ENCODE measurements at regions not wholly inside any gene's neighbourhood (a gene's known extent, or its start where the extent isn't known, plus 50 kb on each side); places are given as distances from the start of the nearest gene placed in this dataset.

GRCh38 chr4:180426938-180427337 is 1816.3 kb upstream of the TENM3 start:
- intact Hi-C loops (cut with micrococcal nuclease; ENCODE audit: unreplicated experiment): no loop called here
- Histone ChIP-seq H3K36me3 (ENCODE audit: insufficient read depth, low read length, poor library complexity, severe bottlenecking) (no peaks in the 10 kb centered on the region), H3K9me3 (ENCODE audit: low read depth, low read length, poor library complexity, severe bottlenecking) (no peaks in the 10 kb centered on the region), H3K4me3 (ENCODE audit: low read depth, low read length, poor library complexity, severe bottlenecking) (no peak overlapping the region), H3K27ac (ENCODE audit: low read depth, low read length, poor library complexity, severe bottlenecking) (no peak overlapping the region), H3K4me1 (ENCODE audit: insufficient read depth, low read length, poor library complexity, severe bottlenecking) (no peaks in the 10 kb centered on the region), H3K27me3 (replicated peaks; ENCODE audit: insufficient read depth, low read depth, low read length, poor library complexity) (no peaks in the 10 kb centered on the region)
- no TSS peak for BruUV-seq (replicated peaks)
- no peak for DNase-seq (ENCODE audit: low spot score)
- ChIA-PET POLR2A (ENCODE audit: low non-redundant PET) (no interaction called here), CTCF (no interaction called here)
- TF ChIP-seq CTCF (conservative IDR thresholded peaks at IDR 0.05; ENCODE audit: low read depth, low read length) (no peak), EZH2 (IDR thresholded peaks at IDR 0.05; ENCODE audit: borderline replicate concordance, low read depth, low read length, poor library complexity, severe bottlenecking) (no peak)

GRCh38 chr4:180430283-180430682 is 1812.9 kb upstream of the TENM3 start:
- H3K4me1 ChIP-seq (ENCODE audit: insufficient read depth, low read length, poor library complexity, severe bottlenecking): peaks cover 5% of the 10 kb centered on the region
- H3K27ac ChIP-seq (ENCODE audit: low read depth, low read length, poor library complexity, severe bottlenecking): no peak overlapping the region
- no peak for DNase-seq (ENCODE audit: low spot score)
- CTCF ChIA-PET: interaction anchor here (0.6 kb wide), 1 partner anchor 238 kb away, joined by 13 read pairs; no protein-coding TSS in a partner anchor
- H3K4me3 ChIP-seq (ENCODE audit: low read depth, low read length, poor library complexity, severe bottlenecking): no peak overlapping the region
- H3K9me3 ChIP-seq (ENCODE audit: low read depth, low read length, poor library complexity, severe bottlenecking): no peaks in the 10 kb centered on the region
- no peaks in the 10 kb centered on the region for H3K36me3 ChIP-seq (ENCODE audit: insufficient read depth, low read length, poor library complexity, severe bottlenecking)
- intact Hi-C loops (cut with micrococcal nuclease; ENCODE audit: unreplicated experiment): no loop called here
- TF ChIP-seq CTCF (conservative IDR thresholded peaks at IDR 0.05; ENCODE audit: low read depth, low read length) (no peak), EZH2 (IDR thresholded peaks at IDR 0.05; ENCODE audit: borderline replicate concordance, low read depth, low read length, poor library complexity, severe bottlenecking) (no peak)
- BruUV-seq (replicated peaks): no TSS peak
- H3K27me3 ChIP-seq (replicated peaks; ENCODE audit: insufficient read depth, low read depth, low read length, poor library complexity): no peaks in the 10 kb centered on the region
- POLR2A ChIA-PET (ENCODE audit: low non-redundant PET): no interaction called here

- TF ChIP-seq EZH2 (IDR thresholded peaks at IDR 0.05; ENCODE audit: borderline replicate concordance, low read depth, low read length, poor library complexity, severe bottlenecking) (no peak), CTCF (conservative IDR thresholded peaks at IDR 0.05; ENCODE audit: low read depth, low read length) (no peak)
- ChIA-PET CTCF (no interaction called here), POLR2A (ENCODE audit: low non-redundant PET) (no interaction called here)
- Histone ChIP-seq H3K9me3 (ENCODE audit: low read depth, low read length, poor library complexity, severe bottlenecking) (no peaks in the 10 kb centered on the region), H3K36me3 (ENCODE audit: insufficient read depth, low read length, poor library complexity, severe bottlenecking) (no peaks in the 10 kb centered on the region), H3K4me3 (ENCODE audit: low read depth, low read length, poor library complexity, severe bottlenecking) (no peak overlapping the region), H3K27me3 (replicated peaks; ENCODE audit: insufficient read depth, low read depth, low read length, poor library complexity) (no peaks in the 10 kb centered on the region), H3K4me1 (ENCODE audit: insufficient read depth, low read length, poor library complexity, severe bottlenecking) (peaks cover 20% of the 10 kb centered on the region), H3K27ac (ENCODE audit: low read depth, low read length, poor library complexity, severe bottlenecking) (no peak overlapping the region)
- BruUV-seq (replicated peaks): no TSS peak
- no peak for DNase-seq (ENCODE audit: low spot score)
- intact Hi-C loops (cut with micrococcal nuclease; ENCODE audit: unreplicated experiment): no loop called here
Measured at GRCh38 chr4:180434131-180434895, 1808.9 kb upstream of the TENM3 start.
